Mucosa of descending colon (tissue), 3 donors: ENCODE measurements at regions not wholly inside any gene's neighbourhood (a gene's known extent, or its start where the extent isn't known, plus 50 kb on each side); places are given as distances from the start of the nearest gene placed in this dataset.

Experiments used
- ATAC-seq: fragments of 200-7000 bp; cut with Tn5 transposase; one replicate; pipeline ENCODE4 v1.9.1; 2020; ENCODE audit warnings: mild to moderate bottlenecking, moderate library complexity
- DNase-seq, 3 donors: peaks; one replicate each; pipeline ENCODE4 v3.0.0-alpha.2; 2020
- H3K36me3 ChIP-seq: fragments of 200-600 bp; one replicate; pipeline ENCODE4 v1.8.0; 2021; ENCODE audit warnings: low read depth, mild to moderate bottlenecking
- H3K4me1 ChIP-seq: fragments of 200-600 bp; one replicate; pipeline ENCODE4 v1.8.0; 2021; ENCODE audit warnings: low read depth, mild to moderate bottlenecking
- H3K4me3 ChIP-seq: fragments of 200-600 bp; one replicate; pipeline ENCODE4 v1.8.0; 2021; ENCODE audit warnings: mild to moderate bottlenecking
- H3K9me3 ChIP-seq: fragments of 200-600 bp; one replicate; pipeline ENCODE4 v1.8.0; 2021; ENCODE audit warnings: mild to moderate bottlenecking
- CTCF ChIP-seq: fragments of 200-600 bp; IDR thresholded peaks from one replicate; pipeline ENCODE4 v1.8.0; 2022; ENCODE audit warnings: antibody characterized with exemption, mild to moderate bottlenecking
- intact Hi-C, 2 donors: fragments of 100-400 bp; cut with DNase I in 1 of 2; cut with micrococcal nuclease in 1 of 2; formaldehyde crosslinking; loops; one replicate each; pipeline versions ENCODE4 v1.11.0 to v1.11.1; 2022; cut with DNase I, micrococcal nuclease
- donor health status: DM: no; HTN: no; CAD: no; lungs with moderate emphysema.
- donor health status: DM: no; HTN: no; CAD: no.
- donor health status: DM: no; HTN: yes; CAD: no.

- no peak overlapping the region for H3K4me3 ChIP-seq
- no peak for ATAC-seq
Measured at GRCh38 chr13:28597641-28598040, 61.3 kb upstream of the POMP start.

GRCh38 chr13:28590461-28590860 is 68.5 kb upstream of the POMP start:
- Histone ChIP-seq H3K4me1 (no peaks in the 10 kb centered on the region), H3K36me3 (no peaks in the 10 kb centered on the region), H3K4me3 (no peak overlapping the region), H3K9me3 (no peaks in the 10 kb centered on the region)
- intact Hi-C loops, result no loop called here
- no peak for TF ChIP-seq CTCF
- no peak for DNase-seq
- no peak for ATAC-seq

More at GRCh38 chr13:28597641-28598040, 61.3 kb upstream of the POMP start:
- intact Hi-C loops, result no loop called here
- no peaks in the 10 kb centered on the region for H3K9me3 ChIP-seq
- no peak for TF ChIP-seq CTCF
- no peaks in the 10 kb centered on the region for H3K4me1 ChIP-seq
- H3K36me3 ChIP-seq, result no peaks in the 10 kb centered on the region
- DNase-seq, result no peak

GRCh38 chr13:28588296-28588695 is 70.6 kb upstream of the POMP start:
- no peaks in the 10 kb centered on the region for H3K36me3 ChIP-seq
- no peak overlapping the region for H3K4me3 ChIP-seq
- no peak for TF ChIP-seq CTCF
- no peaks in the 10 kb centered on the region for H3K9me3 ChIP-seq
- intact Hi-C loops, result no loop called here
- DNase-seq (no peak), ATAC-seq (no peak)
- H3K4me1 ChIP-seq, result no peaks in the 10 kb centered on the region

GRCh38 chr13:28587174-28587540 is 71.8 kb upstream of the POMP start:
- DNase-seq (no peak), ATAC-seq (no peak)
- no peak overlapping the region for H3K4me3 ChIP-seq
- intact Hi-C loops, result no loop called here
- H3K36me3 ChIP-seq, result no peaks in the 10 kb centered on the region
- H3K9me3 ChIP-seq, result no peaks in the 10 kb centered on the region
- no peak for TF ChIP-seq CTCF
- no peaks in the 10 kb centered on the region for H3K4me1 ChIP-seq

- ATAC-seq (no peak), DNase-seq (no peak)
- H3K4me3 ChIP-seq, result no peak overlapping the region
- no peak for TF ChIP-seq CTCF
- no peaks in the 10 kb centered on the region for H3K9me3 ChIP-seq
- H3K4me1 ChIP-seq, result no peaks in the 10 kb centered on the region
- no peaks in the 10 kb centered on the region for H3K36me3 ChIP-seq
- intact Hi-C loops, result no loop called here
Measured at GRCh38 chr13:28586439-28587173, 72.3 kb upstream of the POMP start.

GRCh38 chr13:28585561-28585960 is 73.4 kb upstream of the POMP start:
- no peak for TF ChIP-seq CTCF
- intact Hi-C loops, result no loop called here
- no peaks in the 10 kb centered on the region for H3K9me3 ChIP-seq
- peak; percentile 36 for ATAC-seq
- no peak overlapping the region for H3K4me3 ChIP-seq
- DNase-seq, result no peak
- no peaks in the 10 kb centered on the region for H3K4me1 ChIP-seq
- H3K36me3 ChIP-seq, result no peaks in the 10 kb centered on the region
